NB4 (cell line): ENCODE measurements at regions not wholly inside any gene's neighbourhood (a gene's known extent, or its start where the extent isn't known, plus 50 kb on each side); places are given as distances from the start of the nearest gene placed in this dataset.

Experiments used
- DNase-seq: peaks from one replicate; pipeline ENCODE4 v3.0.0; 2010; ENCODE audit warnings: low read depth
- H3K4me3 ChIP-seq: one replicate; pipeline ENCODE4 v1.5.1; 2011; ENCODE audit warnings: mild to moderate bottlenecking, low read depth, low read length, moderate library complexity
- MYC ChIP-seq: IDR thresholded peaks from 2 replicates; pipeline ENCODE4 v1.6.1; 2011; ENCODE audit warnings: low read depth, low read length
- POLR2A ChIP-seq: IDR thresholded peaks from 2 replicates; pipeline ENCODE4 v1.6.1; 2011; ENCODE audit warnings: mild to moderate bottlenecking; ENCODE audit not compliant: insufficient read length; ENCODE audit errors: extremely low read depth
- TF ChIP-seq, protein P1 (sequence below): IDR thresholded peaks from 2 replicates; pipeline ENCODE4 v1.6.1; 2011; ENCODE audit warnings: low read depth, low read length
- TF ChIP-seq, protein P2 (sequence below): IDR thresholded peaks from one replicate; pipeline ENCODE4 v1.5.1; 2012; ENCODE audit warnings: low read depth, low read length

DNA sequence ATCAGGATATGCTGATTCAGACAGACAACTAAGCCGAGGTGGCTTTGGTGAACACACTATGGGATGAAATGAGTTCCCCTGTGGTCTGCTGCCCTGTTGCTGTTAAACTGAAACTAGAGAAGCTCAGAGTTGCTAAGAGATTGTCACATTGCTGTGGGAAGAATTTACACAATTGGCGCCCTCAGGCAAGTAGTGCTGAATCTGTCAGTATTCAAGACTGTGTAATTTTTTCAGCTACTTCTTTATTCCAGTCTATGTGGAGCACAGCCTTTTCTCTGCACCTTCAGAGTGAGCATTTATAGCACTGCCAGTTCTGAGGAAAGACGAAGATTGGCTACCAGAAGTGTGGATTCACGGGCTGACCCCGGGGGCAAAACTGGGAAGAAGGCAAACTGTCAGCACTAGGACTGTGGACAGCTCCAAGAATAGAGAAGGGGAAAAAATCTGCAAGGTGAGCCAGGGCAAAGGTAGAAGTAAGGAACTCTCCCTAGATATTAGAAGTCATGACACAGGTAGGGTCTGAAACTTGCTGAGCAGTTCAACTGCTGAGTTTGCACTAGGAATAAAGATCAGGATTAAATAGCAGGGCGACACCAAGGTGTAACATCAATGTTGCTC is 218.8 kb upstream of the TMPO start:
- no peak overlapping the region for H3K4me3 ChIP-seq
- no peak for TF ChIP-seq MYC
- TF ChIP-seq, protein P1, sequence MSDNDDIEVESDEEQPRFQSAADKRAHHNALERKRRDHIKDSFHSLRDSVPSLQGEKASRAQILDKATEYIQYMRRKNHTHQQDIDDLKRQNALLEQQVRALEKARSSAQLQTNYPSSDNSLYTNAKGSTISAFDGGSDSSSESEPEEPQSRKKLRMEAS, result no peak
- no peak for TF ChIP-seq POLR2A
- TF ChIP-seq, protein P2, sequence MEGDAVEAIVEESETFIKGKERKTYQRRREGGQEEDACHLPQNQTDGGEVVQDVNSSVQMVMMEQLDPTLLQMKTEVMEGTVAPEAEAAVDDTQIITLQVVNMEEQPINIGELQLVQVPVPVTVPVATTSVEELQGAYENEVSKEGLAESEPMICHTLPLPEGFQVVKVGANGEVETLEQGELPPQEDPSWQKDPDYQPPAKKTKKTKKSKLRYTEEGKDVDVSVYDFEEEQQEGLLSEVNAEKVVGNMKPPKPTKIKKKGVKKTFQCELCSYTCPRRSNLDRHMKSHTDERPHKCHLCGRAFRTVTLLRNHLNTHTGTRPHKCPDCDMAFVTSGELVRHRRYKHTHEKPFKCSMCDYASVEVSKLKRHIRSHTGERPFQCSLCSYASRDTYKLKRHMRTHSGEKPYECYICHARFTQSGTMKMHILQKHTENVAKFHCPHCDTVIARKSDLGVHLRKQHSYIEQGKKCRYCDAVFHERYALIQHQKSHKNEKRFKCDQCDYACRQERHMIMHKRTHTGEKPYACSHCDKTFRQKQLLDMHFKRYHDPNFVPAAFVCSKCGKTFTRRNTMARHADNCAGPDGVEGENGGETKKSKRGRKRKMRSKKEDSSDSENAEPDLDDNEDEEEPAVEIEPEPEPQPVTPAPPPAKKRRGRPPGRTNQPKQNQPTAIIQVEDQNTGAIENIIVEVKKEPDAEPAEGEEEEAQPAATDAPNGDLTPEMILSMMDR, result no peak
- no peak for DNase-seq

DNA sequence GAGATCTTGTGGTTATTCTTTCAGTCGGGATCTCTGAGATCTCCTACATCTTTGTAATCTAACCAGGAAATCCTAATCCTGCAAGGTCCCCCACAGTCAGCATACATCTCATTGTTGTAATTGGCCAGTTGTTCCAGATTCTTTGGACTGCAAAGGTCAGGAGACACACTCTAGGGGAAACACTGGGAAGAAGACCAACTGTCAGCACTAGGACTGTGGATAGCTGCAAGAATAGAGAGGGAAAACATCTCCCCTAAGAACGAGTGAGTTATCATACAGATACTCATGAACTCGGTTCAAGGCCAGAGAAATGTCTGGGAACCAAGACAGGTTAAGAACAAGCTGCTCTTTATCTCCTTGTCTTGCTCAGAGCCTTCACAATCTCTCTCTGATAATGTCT is 217.9 kb upstream of the TMPO start:
- TF ChIP-seq MYC (no peak), POLR2A (no peak)
- TF ChIP-seq, protein P2, result no peak
- TF ChIP-seq, protein P1, result no peak
- H3K4me3 ChIP-seq, result no peak overlapping the region
- no peak for DNase-seq

DNA sequence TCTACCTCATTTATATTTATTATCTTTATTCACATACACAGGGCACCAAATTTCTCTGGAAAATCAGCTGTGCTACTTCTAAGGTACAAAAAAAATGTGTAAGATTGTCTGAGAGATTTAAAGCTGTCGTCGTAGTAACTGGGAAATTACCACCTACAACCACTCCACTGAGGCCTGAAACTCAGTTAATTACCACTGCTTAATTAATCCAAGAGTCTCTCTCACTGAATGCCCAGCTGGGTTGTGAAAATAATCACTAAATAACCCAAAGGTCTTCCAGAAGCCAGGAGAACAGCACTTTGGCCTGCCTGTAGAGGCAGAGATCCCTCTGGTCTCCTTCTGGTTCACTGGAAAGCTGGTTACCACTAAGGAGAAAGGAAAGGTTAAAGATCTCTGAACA is 207.2 kb upstream of the TMPO start:
- DNase-seq, result no peak
- no peak overlapping the region for H3K4me3 ChIP-seq
- no peak for TF ChIP-seq POLR2A

DNA sequence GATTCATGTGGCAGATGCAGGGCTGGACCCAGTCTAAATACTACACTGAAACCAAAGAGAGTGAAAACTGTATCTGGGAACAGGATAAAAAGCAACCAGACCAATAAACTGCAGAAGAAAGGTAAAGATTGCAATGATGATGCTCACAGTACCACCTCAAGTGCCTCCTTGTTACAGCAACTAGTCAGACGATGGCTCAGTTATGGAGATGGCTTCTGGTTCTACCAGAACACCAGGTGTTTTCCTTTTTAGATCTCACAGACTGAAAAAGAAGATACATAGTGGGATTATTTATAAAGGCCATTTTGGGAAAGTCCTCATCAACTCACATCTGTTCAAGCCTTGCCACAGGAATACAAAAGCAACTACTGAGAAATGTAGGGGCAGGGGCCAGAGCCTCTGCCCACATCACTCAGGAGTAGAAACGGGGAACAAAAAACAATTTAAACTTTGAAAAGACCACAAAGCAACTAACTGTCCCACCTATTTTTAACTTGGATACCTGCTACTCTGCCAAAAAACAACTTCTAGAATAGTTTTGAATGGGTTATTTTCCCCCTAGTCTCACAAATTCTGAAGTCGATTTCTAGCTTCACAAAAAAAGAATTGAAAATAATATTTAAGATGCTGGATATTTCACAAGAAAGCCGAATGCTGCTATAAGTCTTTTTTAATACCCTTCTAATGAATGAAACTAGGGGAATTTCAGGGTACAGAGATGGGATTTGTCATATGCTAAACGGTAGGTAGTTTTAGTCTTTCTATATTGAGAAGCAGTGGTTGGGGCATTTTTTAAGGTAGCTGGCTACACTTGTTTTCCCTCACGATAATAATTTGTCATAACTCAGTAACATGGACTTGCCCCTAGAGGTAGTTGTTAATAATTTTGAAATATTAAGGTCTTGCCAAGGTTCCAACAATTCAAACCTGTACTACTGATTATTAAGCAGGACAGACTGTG is 197.2 kb upstream of the TMPO start:
- TF ChIP-seq, protein P1, result no peak
- TF ChIP-seq POLR2A, result no peak
- TF ChIP-seq, protein P2, result no peak
- no peak for TF ChIP-seq MYC
- no peak for DNase-seq
- no peak overlapping the region for H3K4me3 ChIP-seq

DNA sequence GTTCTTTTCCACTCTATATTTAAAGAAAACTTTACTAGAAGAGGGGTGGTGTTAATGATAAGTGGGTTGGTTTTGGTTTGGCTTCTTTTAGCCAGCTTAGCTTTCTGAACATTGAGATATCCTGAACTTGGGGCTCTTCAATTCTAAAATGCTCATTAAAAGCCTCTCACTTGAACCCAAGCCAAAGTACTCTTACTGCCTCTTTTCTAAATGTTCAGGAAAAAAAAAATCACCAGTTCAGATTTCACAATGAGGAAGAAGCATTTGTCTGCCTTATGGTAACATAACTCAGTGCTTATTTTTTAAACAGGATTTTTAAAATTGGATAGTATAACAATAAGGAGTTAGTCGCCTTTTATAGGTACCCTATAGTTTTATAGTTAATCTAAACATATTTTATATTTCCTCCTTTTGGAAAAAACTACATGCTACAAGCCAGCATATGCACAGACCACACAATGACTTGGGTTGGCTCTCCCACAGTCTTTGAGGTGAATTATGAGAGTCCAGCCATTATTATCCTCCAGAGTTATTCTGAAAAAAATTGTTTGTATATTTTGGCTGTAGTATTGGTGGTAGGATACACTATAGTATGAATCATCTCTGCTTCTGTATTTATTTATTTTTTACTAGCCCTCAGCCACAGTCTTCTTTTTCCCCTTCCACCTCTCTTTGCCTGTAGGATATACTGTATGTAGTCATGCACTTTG is 195.5 kb upstream of the TMPO start:
- no peak for DNase-seq
- TF ChIP-seq, protein P2, result no peak
- TF ChIP-seq, protein P1, result no peak
- no peak for TF ChIP-seq POLR2A
- TF ChIP-seq MYC, result no peak
- no peak overlapping the region for H3K4me3 ChIP-seq

DNA sequence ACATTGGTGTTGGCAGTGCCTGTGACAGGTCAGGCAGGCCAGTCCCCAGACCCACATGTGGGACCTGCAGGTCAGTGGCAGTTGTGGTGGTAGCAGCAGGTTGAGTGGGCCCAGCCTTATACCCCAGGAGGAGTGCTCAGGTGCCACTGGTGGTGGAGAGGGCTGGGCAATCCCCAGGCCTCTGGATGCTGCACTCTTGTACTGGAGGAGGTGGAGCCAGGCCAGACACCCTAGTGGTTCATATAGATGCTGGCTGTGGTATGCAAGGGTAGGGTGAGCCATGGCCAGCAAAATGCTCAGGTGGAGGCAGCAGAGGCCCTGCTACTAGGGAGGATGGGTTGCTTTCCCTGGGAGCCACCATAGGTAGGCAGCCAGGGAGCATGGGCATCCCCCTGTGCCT is 190.4 kb upstream of the TMPO start:
- TF ChIP-seq POLR2A (no peak), MYC (no peak)
- TF ChIP-seq, protein P1, result no peak
- TF ChIP-seq, protein P2, result no peak
- H3K4me3 ChIP-seq, result no peak overlapping the region

More for the DNA sequence above, 190.4 kb upstream of the TMPO start:
- no peak for DNase-seq
